GM18505 (cell line): ENCODE measurements at regions not wholly inside any gene's neighbourhood (a gene's known extent, or its start where the extent isn't known, plus 50 kb on each side); places are given as distances from the start of the nearest gene placed in this dataset.
"Not testable (repeated sequence)": the region's sequence is repeated elsewhere in the genome, so short reads cannot be mapped to it uniquely, and the experiment has no call there.

Source experiments
- ATAC-seq: cut with Tn5 transposase; IDR thresholded peaks from one replicate; pipeline ENCODE4 v1.9.1; 2021; ENCODE audit not compliant: unreplicated experiment
- POLR2A ChIP-seq: IDR thresholded peaks from 4 replicates; pipeline ENCODE4 v1.6.1; 2011; ENCODE audit warnings: borderline replicate concordance; ENCODE audit not compliant: insufficient read depth, insufficient read length; ENCODE audit errors: extremely low read depth

- no peak for ATAC-seq
- no peak for TF ChIP-seq POLR2A
Observed at GRCh38 chr5:44919560-44919959, 110.8 kb downstream of the MRPS30 start.

GRCh38 chr5:44927115-44927733, 118.5 kb downstream of the MRPS30 start:
- ATAC-seq: no peak
- TF ChIP-seq POLR2A: no peak

GRCh38 chr5:44932922-44933585, 124.3 kb downstream of the MRPS30 start:
- peak; percentile 97 for ATAC-seq

GRCh38 chr5:44933686-44934085, 124.9 kb downstream of the MRPS30 start:
- TF ChIP-seq POLR2A: no peak
- peak; percentile 29 for ATAC-seq

More at GRCh38 chr5:44932922-44933585, 124.3 kb downstream of the MRPS30 start:
- TF ChIP-seq POLR2A: no peak

- ATAC-seq: no peak
- TF ChIP-seq POLR2A: no peak
Observed at GRCh38 chr5:44935262-44935661, 126.5 kb downstream of the MRPS30 start.

GRCh38 chr5:44935871-44936270, 127.1 kb downstream of the MRPS30 start:
- ATAC-seq: no peak
- TF ChIP-seq POLR2A: no peak

GRCh38 chr5:44942524-44943001, 133.8 kb downstream of the MRPS30 start:
- no peak for TF ChIP-seq POLR2A
- ATAC-seq: no peak

- ATAC-seq: no peak
Observed at GRCh38 chr5:44943647-44944046, 134.9 kb downstream of the MRPS30 start.

GRCh38 chr5:44945743-44946142, 137.0 kb downstream of the MRPS30 start:
- no peak for ATAC-seq

More at GRCh38 chr5:44943647-44944046, 134.9 kb downstream of the MRPS30 start:
- TF ChIP-seq POLR2A: no peak

GRCh38 chr5:44949687-44950086, 140.9 kb downstream of the MRPS30 start:
- no peak for ATAC-seq
- TF ChIP-seq POLR2A: no peak

More at GRCh38 chr5:44945743-44946142, 137.0 kb downstream of the MRPS30 start:
- TF ChIP-seq POLR2A: no peak

- TF ChIP-seq POLR2A: no peak
- no peak for ATAC-seq
Observed at GRCh38 chr5:44951371-44951770, 142.6 kb downstream of the MRPS30 start.

GRCh38 chr5:44952376-44952775, 143.6 kb downstream of the MRPS30 start:
- ATAC-seq: peak; percentile 89
- no peak for TF ChIP-seq POLR2A

- TF ChIP-seq POLR2A: no peak
- no peak for ATAC-seq
Observed at GRCh38 chr5:44953078-44953477, 144.3 kb downstream of the MRPS30 start.

- ATAC-seq: not testable (repeated sequence)
Observed at GRCh38 chr5:44958943-44959454, 150.3 kb downstream of the MRPS30 start.
